CD4-positive, alpha-beta T cell (primary cell): ENCODE measurements at regions not wholly inside any gene's neighbourhood (a gene's known extent, or its start where the extent isn't known, plus 50 kb on each side); places are given as distances from the start of the nearest gene placed in this dataset.

Experiments used
- ATAC-seq: fragments of 200-7000 bp; cut with Tn5 transposase; one replicate; pipeline ENCODE4 v1.10.0; 2022; ENCODE audit warnings: mild to moderate bottlenecking; ENCODE audit not compliant: poor library complexity
- CTCF ChIA-PET: fragments of 350-600 bp; sonication (Branson Sonifier 250); formaldehyde crosslinking; loops from one replicate; lab custom pipeline; 2021; ENCODE audit warnings: antibody characterized with exemption, inconsistent platforms; lab: Charles Lee
- POLR2A ChIA-PET: fragments of 350-600 bp; sonication (Branson Sonifier 250); formaldehyde crosslinking; loops from one replicate; lab custom pipeline; 2021; ENCODE audit warnings: antibody characterized with exemption, inconsistent platforms; lab: Charles Lee
- DNase-seq, 14 experiments: peaks; one replicate each; pipeline ENCODE4 v3.0.0-alpha.2; 2013 to 2020; ENCODE audit warnings: mixed read lengths in 2 of 14
- H3K27ac ChIP-seq, 2 donors: one replicate each; pipeline versions ENCODE4 v1.5.1 to v1.7.0; 2013; ENCODE audit warnings: low read length in 2 of 2, low read depth in 1 of 2, mild to moderate bottlenecking in 1 of 2
- H3K27me3 ChIP-seq, 2 experiments: 1 replicate in 1 of 2; 2 replicates in 1 of 2; pipeline versions ENCODE4 v1.6.1 to v1.7.0; 2013; ENCODE audit warnings: low read length in 2 of 2, control low read depth in 1 of 2, mild to moderate bottlenecking in 1 of 2, moderate library complexity in 1 of 2; ENCODE audit not compliant: insufficient read depth in 2 of 2, control insufficient read depth in 1 of 2
- H3K36me3 ChIP-seq: one replicate; pipeline ENCODE4 v1.6.1; 2013; ENCODE audit warnings: low read length, control low read depth; ENCODE audit not compliant: insufficient read depth
- H3K4me1 ChIP-seq: one replicate; pipeline ENCODE4 v1.6.1; 2013; ENCODE audit warnings: low read length, control low read depth; ENCODE audit not compliant: insufficient read depth
- H3K4me3 ChIP-seq: one replicate; pipeline ENCODE4 v1.5.1; 2013; ENCODE audit warnings: mild to moderate bottlenecking, low read length, moderate library complexity
- H3K9me3 ChIP-seq, 2 experiments: 1 replicate in 1 of 2; 2 replicates in 1 of 2; pipeline versions ENCODE4 v1.6.1 to v1.7.0; 2013; ENCODE audit warnings: low read length in 2 of 2, mild to moderate bottlenecking in 2 of 2, control low read depth in 1 of 2, moderate library complexity in 1 of 2; ENCODE audit not compliant: control insufficient read depth in 1 of 2, insufficient read depth in 1 of 2
- H3K27ac Mint-ChIP-seq: one replicate; pipeline ENCODE4 v1.8.0; 2020; ENCODE audit warnings: mixed read lengths
- H3K27me3 Mint-ChIP-seq: one replicate; pipeline ENCODE4 v1.8.0; 2021; ENCODE audit warnings: mixed read lengths
- H3K36me3 Mint-ChIP-seq: one replicate; pipeline ENCODE4 v1.8.0; 2021; ENCODE audit warnings: low read depth, mixed read lengths
- H3K4me1 Mint-ChIP-seq: one replicate; pipeline ENCODE4 v1.8.0; 2021; ENCODE audit warnings: low read depth, mixed read lengths
- H3K4me3 Mint-ChIP-seq: one replicate; pipeline ENCODE4 v1.8.0; 2020; ENCODE audit warnings: mild to moderate bottlenecking, mixed read lengths
- H3K9me3 Mint-ChIP-seq: one replicate; pipeline ENCODE4 v1.8.0; 2020; ENCODE audit warnings: mixed read lengths
- CTCF ChIP-seq: fragments of 200-600 bp; IDR thresholded peaks from one replicate; pipeline ENCODE4 v1.8.0; 2022; ENCODE audit warnings: antibody characterized with exemption, mild to moderate bottlenecking
- intact Hi-C, 2 experiments: fragments of 100-400 bp; cut with DNase I in 1 of 2; cut with micrococcal nuclease in 1 of 2; formaldehyde crosslinking; loops; one replicate each; pipeline versions ENCODE4 v1.15.1 to v1.9.0; 2023 to 2025; cut with DNase I, micrococcal nuclease

GRCh38 chr15:94670438-94671034, 439.2 kb downstream of the MCTP2 start:
- H3K4me1 ChIP-seq, result no peaks in the 10 kb centered on the region
- H3K9me3 Mint-ChIP-seq, result no peaks in the 10 kb centered on the region
- intact Hi-C loops, result loop anchor here in 1 of 2 experiments (5.0 kb wide), 1 partner anchor 622 kb away; no protein-coding TSS in a partner anchor
- H3K27me3 Mint-ChIP-seq, result peaks cover 40% of the 10 kb centered on the region
- DNase-seq (peak in 3 of 14 experiments; percentile 13 to 30 (median 20)), ATAC-seq (no peak)
- H3K4me3 ChIP-seq, result no peak overlapping the region
- POLR2A ChIA-PET, result no interaction called here
- H3K4me1 Mint-ChIP-seq, result no peaks in the 10 kb centered on the region
- H3K4me3 Mint-ChIP-seq, result no peak overlapping the region
- H3K27ac ChIP-seq, result no peak overlapping the region
- no peaks in the 10 kb centered on the region for H3K36me3 ChIP-seq
- CTCF ChIA-PET, result no interaction called here
- TF ChIP-seq CTCF, result peak; percentile 62
- H3K36me3 Mint-ChIP-seq, result no peaks in the 10 kb centered on the region
- H3K9me3 ChIP-seq, result peaks cover 0 to 3% of the 10 kb centered on the region in 2 experiments
- H3K27me3 ChIP-seq, result peaks cover 0 to 2% of the 10 kb centered on the region in 2 experiments
- H3K27ac Mint-ChIP-seq, result no peak overlapping the region

- H3K27ac ChIP-seq, result no peak overlapping the region
- ATAC-seq (no peak), DNase-seq (no peak)
- H3K4me3 Mint-ChIP-seq, result no peak overlapping the region
- no peaks in the 10 kb centered on the region for H3K27me3 ChIP-seq
- no peaks in the 10 kb centered on the region for H3K9me3 Mint-ChIP-seq
- H3K27ac Mint-ChIP-seq, result no peak overlapping the region
- peaks cover 28% of the 10 kb centered on the region for H3K27me3 Mint-ChIP-seq
- H3K36me3 ChIP-seq, result no peaks in the 10 kb centered on the region
- ChIA-PET CTCF (no interaction called here), POLR2A (no interaction called here)
- no peaks in the 10 kb centered on the region for H3K4me1 Mint-ChIP-seq
- no peak for TF ChIP-seq CTCF
- H3K4me1 ChIP-seq, result no peaks in the 10 kb centered on the region
- peaks cover 0 to 3% of the 10 kb centered on the region in 2 experiments for H3K9me3 ChIP-seq
- no peak overlapping the region for H3K4me3 ChIP-seq
- intact Hi-C loops, result loop anchor here in 1 of 2 experiments (5.0 kb wide), 1 partner anchor 620 kb away; no protein-coding TSS in a partner anchor
- H3K36me3 Mint-ChIP-seq, result no peaks in the 10 kb centered on the region
Measured at GRCh38 chr15:94671858-94672532, 440.6 kb downstream of the MCTP2 start.

GRCh38 chr15:94673801-94674200, 442.4 kb downstream of the MCTP2 start:
- Histone ChIP-seq H3K4me3 (no peak overlapping the region), H3K27me3 (no peaks in the 10 kb centered on the region), H3K27ac (no peak overlapping the region), H3K4me1 (no peaks in the 10 kb centered on the region), H3K9me3 (peaks cover 0 to 3% of the 10 kb centered on the region in 2 experiments), H3K36me3 (no peaks in the 10 kb centered on the region)
- ATAC-seq, result no peak
- H3K36me3 Mint-ChIP-seq, result no peaks in the 10 kb centered on the region
- no peak for TF ChIP-seq CTCF
- no peaks in the 10 kb centered on the region for H3K4me1 Mint-ChIP-seq
- peaks cover 28% of the 10 kb centered on the region for H3K27me3 Mint-ChIP-seq
- POLR2A ChIA-PET, result no interaction called here
- no peak overlapping the region for H3K4me3 Mint-ChIP-seq
- intact Hi-C loops, result loop anchor here in 1 of 2 experiments (5.0 kb wide), 1 partner anchor 618 kb away; no protein-coding TSS in a partner anchor
- no peaks in the 10 kb centered on the region for H3K9me3 Mint-ChIP-seq
- DNase-seq, result no peak
- CTCF ChIA-PET, result no interaction called here
- H3K27ac Mint-ChIP-seq, result no peak overlapping the region
